ENCODE measurements at regions not wholly inside any gene's neighbourhood (a gene's known extent, or its start where the extent isn't known, plus 50 kb on each side); places are given as distances from the start of the nearest gene placed in this dataset.
"Not testable (repeated sequence)": the region's sequence is repeated elsewhere in the genome, so short reads cannot be mapped to it uniquely, and the experiment has no call there.

GRCh38 chr15:81899730-81900129 lies 146.1 kb downstream of the MEX3B start:
- no peak for DNase-seq (ENCODE audit: low read depth in 3 of 3)

GRCh38 chr15:81899024-81899423 lies 146.8 kb downstream of the MEX3B start:
- DNase-seq (ENCODE audit: low read depth in 3 of 3): no peak

- DNase-seq (ENCODE audit: low read depth in 3 of 3): no peak
These were observed 148.7 kb downstream of the MEX3B start for GRCh38 chr15:81897057-81897677.

GRCh38 chr15:81896356-81896755 lies 149.5 kb downstream of the MEX3B start:
- DNase-seq (ENCODE audit: low read depth in 3 of 3): no peak

GRCh38 chr15:81895723-81896122 lies 150.1 kb downstream of the MEX3B start:
- no peak for DNase-seq (ENCODE audit: low read depth in 3 of 3)

GRCh38 chr15:81894061-81894460 lies 151.8 kb downstream of the MEX3B start:
- no peak for DNase-seq (ENCODE audit: low read depth in 3 of 3)

- DNase-seq (ENCODE audit: low read depth in 3 of 3): no peak
These were observed 152.5 kb downstream of the MEX3B start for GRCh38 chr15:81893182-81893835.

GRCh38 chr15:81890496-81890895 lies 155.3 kb downstream of the MEX3B start:
- no peak for DNase-seq (ENCODE audit: low read depth in 3 of 3)

- DNase-seq (ENCODE audit: low read depth in 3 of 3): no peak
These were observed 156.3 kb downstream of the MEX3B start for GRCh38 chr15:81889485-81889881.

GRCh38 chr15:81888748-81889484 lies 156.9 kb downstream of the MEX3B start:
- no peak for DNase-seq (ENCODE audit: low read depth in 3 of 3)

- no peak for DNase-seq (ENCODE audit: low read depth in 3 of 3)
These were observed 157.9 kb downstream of the MEX3B start for GRCh38 chr15:81887912-81888311.

- DNase-seq (ENCODE audit: low read depth in 3 of 3): not testable (repeated sequence)
These were observed 158.6 kb downstream of the MEX3B start for GRCh38 chr15:81887188-81887587.

GRCh38 chr15:81886591-81886990 lies 159.2 kb downstream of the MEX3B start:
- DNase-seq (ENCODE audit: low read depth in 3 of 3): no peak

GRCh38 chr15:81886080-81886479 lies 159.7 kb downstream of the MEX3B start:
- DNase-seq (ENCODE audit: low read depth in 3 of 3): no peak

- no peak for DNase-seq (ENCODE audit: low read depth in 3 of 3)
These were observed 160.7 kb downstream of the MEX3B start for GRCh38 chr15:81885135-81885534.

- no peak for DNase-seq (ENCODE audit: low read depth in 3 of 3)
These were observed 163.3 kb downstream of the MEX3B start for GRCh38 chr15:81882504-81882903.

- DNase-seq (ENCODE audit: low read depth in 3 of 3): no peak
These were observed 165.0 kb downstream of the MEX3B start for GRCh38 chr15:81880833-81881232.

GRCh38 chr15:81880314-81880713 lies 165.5 kb downstream of the MEX3B start:
- no peak for DNase-seq (ENCODE audit: low read depth in 3 of 3)

- DNase-seq (ENCODE audit: low read depth in 3 of 3): not testable (repeated sequence)
These were observed 170.1 kb downstream of the MEX3B start for GRCh38 chr15:81875717-81876116.

- DNase-seq (ENCODE audit: low read depth in 3 of 3): not testable (repeated sequence)
These were observed 175.1 kb downstream of the MEX3B start for GRCh38 chr15:81870746-81871106.

- not testable (repeated sequence) for DNase-seq (ENCODE audit: low read depth in 3 of 3)
These were observed 175.6 kb downstream of the MEX3B start for GRCh38 chr15:81870062-81870745.

- no peak for DNase-seq (ENCODE audit: low read depth in 3 of 3)
These were observed 176.5 kb downstream of the MEX3B start for GRCh38 chr15:81869161-81869954.
